Fibroblast of peridontal ligament (primary cell): ENCODE measurements at regions not wholly inside any gene's neighbourhood (a gene's known extent, or its start where the extent isn't known, plus 50 kb on each side); places are given as distances from the start of the nearest gene placed in this dataset.
"Not testable (repeated sequence)": the region's sequence is repeated elsewhere in the genome, so short reads cannot be mapped to it uniquely, and the experiment has no call there.

Source experiments
- DNase-seq: peaks from one replicate; pipeline ENCODE4 v3.0.0-alpha.2; 2010; ENCODE audit errors: extremely low read depth

DNA sequence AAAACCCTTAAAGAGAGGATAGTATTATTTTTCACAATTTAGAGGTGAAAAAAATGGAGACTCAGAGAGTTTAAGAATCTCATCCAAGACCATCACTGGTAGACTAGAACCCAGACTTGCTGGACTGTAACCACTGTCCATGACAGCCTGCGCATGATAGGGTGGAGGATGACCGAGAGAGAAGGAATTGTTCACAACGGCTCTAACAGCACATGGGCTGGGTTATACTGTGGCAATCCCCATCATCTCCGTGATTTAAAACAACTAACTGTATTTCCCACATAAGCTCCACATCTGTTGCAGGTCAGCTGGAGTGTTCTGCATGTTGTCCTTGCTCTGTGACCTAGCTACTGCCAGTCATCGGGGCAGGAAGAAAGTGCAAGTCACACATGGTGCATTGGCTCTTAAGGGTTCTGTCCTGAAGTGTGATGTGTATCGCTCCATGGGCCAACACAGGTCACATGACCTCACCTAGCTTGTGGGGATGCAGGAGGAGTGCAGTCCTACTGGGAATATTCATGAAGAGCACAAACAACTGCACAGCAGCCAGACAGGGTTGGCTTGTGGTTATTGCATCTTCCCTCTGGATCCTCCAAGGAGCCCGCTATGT, 131.2 kb upstream of the MPHOSPH6 start:
- no peak for DNase-seq

DNA sequence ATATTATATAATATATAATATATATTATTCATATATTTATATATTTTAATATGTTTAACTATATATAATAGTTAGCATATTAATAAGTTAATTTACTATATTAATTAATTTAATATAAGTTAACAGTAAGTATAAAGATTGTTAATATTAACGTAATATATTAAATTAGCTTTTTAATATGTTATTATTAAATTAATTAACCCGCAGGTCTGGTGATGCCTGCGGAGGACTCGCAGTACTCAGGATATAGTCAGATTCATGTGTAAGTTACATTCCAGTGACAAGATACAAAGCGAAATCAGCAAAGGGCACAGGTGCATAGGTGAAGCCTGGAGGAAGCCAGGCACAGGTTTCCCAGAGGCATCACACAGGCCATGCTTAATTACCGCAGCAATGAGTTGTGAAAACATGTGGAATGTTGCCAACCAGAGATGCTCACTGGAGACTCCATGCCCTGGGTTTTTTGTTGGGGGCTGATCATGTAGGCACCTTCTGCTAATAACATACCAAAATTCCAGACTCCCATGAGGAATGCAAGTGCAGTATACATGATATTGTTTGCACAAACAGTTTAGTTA, 130.4 kb upstream of the MPHOSPH6 start:
- no peak for DNase-seq

DNA sequence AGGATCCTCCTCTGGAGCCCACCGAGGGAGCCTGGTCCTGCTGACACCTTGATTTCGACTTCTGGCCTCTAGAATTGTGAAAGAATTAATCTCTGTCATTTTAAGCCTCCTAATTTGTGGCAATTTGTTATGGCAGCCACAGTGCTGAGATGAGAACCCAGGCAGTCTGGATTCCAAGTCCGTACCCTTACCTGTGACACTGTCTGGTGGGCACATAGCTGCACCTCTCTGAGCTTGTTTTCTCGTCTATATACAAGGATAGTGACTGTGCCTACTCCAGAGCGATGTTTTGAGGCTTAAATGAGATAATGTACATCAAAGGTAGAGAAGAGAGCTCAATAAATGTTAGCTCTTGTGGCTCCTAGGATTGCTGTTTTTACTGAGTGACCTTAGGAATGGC, 128.4 kb upstream of the MPHOSPH6 start:
- DNase-seq, result no peak

DNA sequence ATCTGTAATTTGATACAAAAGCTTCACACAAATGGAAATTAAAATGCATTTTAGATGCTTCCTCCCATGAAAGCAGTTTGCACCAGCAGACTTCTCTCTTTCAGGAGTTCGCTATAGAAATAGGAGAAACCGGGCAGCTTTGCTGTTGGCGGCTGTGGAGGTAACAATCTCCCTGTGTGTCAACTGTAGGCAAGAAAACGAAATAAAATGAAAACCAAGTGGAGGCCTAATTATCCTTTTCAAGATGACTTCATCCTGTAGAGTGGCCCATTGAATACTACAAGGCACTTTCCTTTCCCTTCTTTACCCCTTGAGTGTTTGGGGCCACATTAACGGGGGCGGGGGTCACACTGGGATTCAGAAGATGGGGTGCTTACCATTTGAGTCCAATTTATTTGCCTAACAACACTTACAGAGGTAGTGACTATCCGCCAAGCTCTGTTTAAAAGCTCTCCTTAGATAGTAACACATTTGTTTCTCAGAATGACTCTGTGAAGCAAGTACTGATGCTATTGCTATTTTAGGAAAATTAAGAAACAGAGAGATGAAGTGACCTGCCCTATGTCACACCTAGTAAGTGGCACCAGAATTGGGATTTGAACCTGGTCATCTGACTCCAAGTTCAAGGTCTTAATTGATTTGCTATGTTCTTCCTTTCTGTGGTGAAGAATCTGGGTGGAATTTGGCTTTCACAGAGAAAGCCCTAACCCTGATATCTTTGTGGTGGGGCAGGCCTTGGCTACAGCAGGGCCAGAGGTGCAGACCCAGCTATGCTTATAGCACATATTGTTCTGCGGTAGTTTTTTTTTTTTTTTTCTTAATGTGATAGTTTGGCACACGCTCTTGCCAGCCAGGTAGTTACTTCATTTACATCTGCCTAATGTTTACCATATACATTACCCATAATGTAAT, 125.5 kb upstream of the MPHOSPH6 start:
- no peak for DNase-seq

DNA sequence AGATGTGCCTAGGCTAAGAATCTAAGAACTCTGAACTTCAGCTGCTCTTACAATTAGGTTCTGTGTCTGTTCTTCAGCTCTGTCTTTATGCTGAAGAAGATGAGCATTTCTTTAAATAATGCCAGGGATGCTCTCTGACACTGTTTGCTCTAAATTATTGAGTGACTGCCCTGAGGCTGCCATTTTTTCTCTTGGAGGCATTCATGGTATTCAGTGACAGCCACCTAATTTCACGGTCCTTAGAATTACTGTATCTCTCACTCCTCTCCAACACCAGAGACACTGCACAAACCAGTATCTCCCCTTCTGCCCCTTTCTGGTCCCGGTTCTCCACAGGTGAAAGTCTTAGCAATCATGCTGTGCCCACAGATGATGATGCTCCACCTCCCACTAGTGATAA, 123.6 kb upstream of the MPHOSPH6 start:
- no peak for DNase-seq

DNA sequence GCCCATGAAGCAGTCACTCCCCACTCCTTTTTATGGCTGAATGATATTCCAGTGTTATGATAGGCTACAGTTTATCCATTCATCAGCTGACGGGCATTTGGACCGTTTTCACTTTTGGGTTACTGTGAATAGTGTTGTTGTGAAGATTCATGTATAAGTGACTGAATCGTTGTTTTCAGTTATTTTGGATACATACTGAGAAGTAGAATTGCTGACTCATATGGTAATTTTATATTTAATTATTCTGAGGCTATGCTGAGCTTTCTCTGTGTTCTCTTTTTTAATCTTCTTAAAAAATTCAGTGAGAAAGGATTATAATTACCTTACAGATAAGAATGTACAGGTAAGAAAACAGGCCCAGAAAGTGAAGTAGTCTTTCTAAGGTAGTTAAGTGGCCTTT, 117.9 kb upstream of the MPHOSPH6 start:
- no peak for DNase-seq

DNA sequence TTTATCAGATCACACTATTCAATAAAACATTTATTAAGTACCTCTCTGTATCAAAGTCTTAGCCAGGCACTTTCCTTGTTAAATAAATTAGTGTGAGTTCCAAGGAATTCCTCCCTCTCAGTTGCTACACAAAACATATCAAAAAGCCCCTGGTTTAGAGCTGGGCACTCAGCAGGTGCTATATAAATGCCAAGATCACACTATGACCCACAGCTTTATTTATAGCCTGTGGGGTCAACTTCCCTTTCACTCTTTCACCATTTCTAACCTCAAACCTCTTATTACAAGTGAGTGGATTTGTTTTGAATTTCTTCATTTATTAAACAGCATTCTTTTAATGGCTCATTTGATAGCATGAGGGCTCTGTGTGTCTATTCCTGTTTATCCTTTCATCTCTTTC, 112.6 kb upstream of the MPHOSPH6 start:
- DNase-seq, result no peak

DNA sequence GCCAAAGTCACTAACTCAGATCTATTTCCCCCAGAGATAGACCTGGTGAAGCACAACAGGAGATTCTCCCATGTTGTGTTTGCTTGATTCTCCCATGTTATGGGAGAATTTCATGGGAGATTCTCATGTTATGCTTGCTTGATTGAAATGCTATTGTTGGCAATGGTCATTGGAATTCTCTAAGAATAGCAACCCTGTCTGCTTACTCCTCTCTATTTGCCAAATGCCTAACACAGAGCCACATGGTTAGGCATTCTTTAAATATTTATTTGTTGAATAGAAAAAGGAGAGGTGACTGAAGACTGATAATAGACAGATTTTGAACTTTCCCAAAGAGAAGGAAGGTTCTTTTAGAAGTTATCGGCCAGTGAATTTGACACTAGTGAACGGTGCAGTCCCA, 111.5 kb upstream of the MPHOSPH6 start:
- DNase-seq, result no peak

DNA sequence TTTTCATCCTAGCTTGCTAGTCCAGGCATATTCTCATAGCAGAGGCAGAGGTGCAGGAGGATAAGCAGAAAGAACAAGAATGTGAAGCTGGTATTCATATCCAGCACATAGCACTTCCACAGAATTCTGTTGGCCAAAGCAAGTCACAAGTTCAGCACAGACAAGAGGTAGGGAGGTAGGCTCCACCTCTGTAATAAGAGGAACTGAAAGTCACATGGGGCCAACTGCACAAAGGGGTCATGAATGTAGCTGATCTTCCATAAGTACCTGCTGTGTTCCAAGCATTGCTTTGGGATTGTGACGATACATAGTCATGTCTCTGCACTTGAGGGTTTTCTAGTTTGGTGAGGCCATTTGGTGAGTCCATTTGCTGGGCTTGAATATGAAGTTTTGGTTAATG, 110.8 kb upstream of the MPHOSPH6 start:
- DNase-seq, result no peak

DNA sequence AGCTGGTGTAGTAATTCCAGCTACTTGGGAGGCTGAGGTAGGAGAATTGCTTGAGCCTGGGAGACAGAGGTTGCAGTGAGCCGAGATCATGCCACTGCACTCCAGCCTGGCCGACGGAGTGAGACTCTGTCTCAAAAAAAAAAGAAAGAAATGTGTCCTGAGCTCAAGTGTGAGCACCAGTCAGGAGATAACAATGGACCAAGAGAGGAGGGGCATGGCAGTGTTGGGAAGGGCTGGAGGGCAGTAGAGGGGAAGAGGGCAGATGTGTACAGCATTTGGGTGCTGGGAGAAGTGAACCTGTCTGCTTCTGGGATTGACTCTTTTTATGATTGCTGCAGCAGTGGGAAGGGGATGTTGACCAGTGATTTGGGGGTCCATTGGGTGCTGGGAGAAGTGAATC, 105.3 kb upstream of the MPHOSPH6 start:
- not testable (repeated sequence) for DNase-seq

DNA sequence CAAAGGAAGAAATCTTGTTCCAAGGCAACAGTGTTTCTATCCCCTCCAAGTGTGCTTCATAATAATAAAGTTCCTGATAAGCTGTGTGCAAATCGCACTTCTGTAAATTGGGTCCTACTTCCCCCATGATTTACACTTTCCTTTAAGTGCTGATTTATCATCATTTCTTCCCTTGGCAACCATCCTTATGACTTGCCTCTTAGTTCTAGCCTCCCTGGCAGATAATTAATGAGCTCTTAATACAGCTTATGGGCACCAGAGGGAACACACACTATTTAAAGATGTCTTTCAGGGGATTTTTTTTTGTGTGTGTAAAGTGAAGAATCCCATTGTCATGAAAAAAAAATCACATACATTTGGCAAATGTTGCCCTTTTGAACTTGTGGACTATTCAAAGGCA, 101.6 kb upstream of the MPHOSPH6 start:
- no peak for DNase-seq

DNA sequence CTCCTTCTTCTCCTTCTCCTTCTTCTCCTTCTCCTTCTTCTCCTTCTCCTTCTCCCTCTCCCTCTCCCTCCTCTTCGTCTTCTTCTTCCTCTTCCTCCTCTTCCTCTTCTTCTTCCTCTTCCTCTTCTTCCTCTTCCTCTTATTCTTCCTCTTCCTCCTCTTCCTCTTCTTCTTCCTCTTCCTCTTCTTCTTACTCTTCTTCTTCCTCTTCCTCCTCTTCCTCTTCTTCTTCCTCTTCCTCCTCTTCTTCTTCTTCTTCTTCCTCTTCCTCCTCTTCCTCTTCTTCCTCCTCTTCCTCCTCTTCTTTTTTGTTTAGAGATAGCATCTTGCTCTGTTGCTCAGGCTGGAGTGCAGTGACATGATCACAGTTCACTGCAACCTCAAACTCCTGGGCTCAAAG, 97.7 kb upstream of the MPHOSPH6 start:
- DNase-seq, result not testable (repeated sequence)

DNA sequence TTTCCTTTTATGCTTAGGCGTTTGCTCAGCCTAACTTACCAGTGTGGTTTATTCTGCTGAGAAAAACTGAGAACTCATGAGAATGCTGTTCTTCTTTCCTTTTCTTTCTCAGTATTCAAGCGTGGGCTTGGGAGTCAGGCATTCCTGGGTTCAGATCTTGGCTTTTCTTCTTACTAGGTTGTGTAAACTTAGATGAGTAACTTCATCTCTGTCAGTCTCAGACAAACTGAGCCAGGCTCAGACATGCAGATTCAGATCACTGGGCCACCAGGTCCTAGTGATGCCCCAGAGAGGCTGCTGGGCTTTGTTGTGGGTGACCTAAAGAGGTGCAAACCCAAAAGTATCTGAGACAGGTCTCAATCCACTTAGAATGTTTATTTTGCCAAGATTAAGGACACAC, 95.8 kb upstream of the MPHOSPH6 start:
- no peak for DNase-seq

DNA sequence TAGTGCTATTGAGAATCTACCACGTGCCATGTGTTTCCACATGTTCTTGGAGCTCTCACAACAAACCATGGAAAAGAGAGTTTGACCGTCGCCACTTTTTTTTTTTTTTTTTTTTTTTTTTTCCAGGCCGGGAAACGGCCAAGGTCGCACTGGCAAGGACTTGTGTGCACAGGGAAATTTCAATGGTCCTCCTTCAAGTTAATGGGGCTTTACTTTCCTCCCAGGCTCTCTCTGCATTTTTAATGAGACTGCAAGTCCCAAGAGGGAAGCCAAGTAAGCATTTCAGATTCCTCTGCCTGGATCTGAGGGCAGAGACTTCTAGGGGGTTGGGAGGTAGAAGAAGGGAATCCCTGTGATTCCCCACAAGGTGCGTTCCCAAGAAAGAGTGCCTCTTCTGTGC, 94.7 kb upstream of the MPHOSPH6 start:
- no peak for DNase-seq

DNA sequence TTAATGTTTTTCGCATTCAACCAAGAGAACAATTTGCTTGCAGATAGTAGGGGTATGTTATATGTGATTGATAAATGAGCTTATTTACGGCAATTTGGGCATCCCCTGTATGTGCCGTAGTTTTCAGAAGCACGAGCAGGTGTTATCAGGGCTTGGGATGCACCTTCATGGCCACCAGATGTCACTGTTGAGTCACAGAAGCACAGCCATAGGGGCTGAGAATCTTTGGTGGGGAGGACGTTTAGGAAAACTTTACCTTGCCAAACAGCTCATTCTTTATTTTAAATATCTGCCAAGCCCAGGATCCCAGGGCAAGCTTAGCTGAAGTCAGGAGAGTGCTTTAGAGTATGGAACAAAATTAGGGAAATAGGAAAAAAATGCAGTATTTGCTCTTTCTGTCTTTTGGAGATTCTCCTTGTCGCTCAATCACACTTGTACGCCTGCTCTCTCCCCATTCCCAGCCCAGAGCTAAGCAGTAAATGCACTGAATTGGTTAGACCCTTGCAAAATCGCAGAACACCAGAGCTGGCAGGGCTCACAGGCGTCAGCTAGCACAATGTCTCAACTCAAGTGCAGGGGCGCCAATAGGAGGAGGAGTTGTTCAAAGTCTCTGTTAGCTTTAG, 93.6 kb upstream of the MPHOSPH6 start:
- peak; percentile 58 for DNase-seq

DNA sequence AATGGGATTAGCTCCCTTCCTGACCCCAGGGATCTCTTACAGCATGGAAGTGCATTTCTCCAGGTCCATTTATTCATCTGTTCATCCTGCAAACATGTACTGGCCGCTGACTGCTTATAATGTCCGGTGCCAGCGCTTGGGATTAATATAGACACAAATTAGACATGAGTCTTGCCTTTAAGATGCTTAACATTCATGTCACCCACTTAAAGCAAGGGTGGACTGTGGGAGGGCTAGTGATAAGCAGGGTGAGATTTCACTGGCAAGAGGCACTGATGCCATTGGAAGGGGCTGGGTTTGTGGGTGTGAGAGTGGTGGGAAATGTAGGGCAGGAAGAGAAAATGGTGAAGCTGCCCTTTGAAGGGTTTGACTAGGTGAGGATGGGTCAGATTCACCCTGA, 92.2 kb upstream of the MPHOSPH6 start:
- DNase-seq, result no peak

DNA sequence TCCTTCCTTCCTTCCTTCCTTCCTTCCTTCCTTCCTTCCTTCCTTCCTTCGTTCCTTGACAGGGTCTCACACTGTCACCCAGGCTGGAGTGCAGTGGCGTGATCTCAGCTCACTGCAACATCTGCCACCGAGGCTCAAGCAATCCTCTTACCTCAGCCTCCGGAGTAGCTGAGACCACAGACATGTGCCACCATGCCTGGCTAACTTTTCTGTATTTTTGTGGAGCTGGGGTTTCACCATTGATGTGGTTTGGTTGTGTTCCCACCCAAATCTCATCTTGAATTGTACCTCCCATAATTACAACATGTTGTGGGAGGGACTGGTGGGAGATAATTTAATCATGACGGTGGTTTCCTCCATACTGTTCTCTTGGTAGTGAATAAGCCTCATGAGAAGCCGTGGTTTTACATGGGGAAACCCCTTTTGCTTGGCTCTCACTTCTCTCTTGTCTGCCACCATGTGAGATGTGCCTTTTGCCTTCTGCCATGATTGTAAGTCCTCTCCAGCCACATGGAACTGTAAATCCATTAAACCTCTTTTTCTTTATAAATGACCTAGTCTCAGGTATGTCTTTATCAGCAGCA, 90.3 kb upstream of the MPHOSPH6 start:
- DNase-seq, result no peak

DNA sequence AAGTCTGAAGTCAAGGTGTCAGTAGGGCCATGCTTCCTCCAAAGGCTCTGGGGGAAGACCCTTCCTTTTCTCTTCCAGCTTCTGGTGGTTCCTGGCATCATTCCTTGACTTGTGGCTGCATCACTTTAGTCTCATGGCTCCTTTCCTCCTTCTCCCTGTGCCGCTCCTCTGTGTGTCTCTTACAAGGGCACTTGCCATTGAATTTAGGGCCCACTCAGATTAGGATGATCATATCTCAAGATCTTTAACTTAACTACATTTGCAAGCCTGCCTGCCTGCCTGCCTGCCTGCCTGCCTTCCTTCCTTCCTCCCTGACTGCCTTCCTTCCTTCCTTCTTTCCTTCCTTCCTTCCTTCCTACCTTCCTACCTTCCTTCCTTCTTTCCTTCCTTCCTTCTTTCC, 89.7 kb upstream of the MPHOSPH6 start:
- no peak for DNase-seq

DNA sequence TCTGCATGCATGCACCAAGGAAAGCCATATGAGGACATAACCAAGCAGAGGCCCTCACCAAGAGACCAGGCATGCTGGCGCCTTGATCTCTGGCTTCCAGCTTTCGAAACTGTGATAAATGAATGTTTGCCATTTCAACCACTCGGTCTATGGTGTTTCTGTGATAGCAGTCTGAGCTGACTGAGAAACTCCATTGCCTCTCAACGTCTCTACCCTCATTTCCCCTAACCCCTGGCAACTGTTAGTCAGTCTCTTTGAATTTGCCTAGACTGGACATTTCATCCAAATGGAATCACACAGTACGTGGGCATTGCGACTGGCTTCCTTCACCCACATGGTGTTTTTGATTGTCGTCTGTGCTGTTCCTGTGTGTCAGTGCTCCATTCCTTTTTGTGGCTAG, 88.0 kb upstream of the MPHOSPH6 start:
- no peak for DNase-seq

DNA sequence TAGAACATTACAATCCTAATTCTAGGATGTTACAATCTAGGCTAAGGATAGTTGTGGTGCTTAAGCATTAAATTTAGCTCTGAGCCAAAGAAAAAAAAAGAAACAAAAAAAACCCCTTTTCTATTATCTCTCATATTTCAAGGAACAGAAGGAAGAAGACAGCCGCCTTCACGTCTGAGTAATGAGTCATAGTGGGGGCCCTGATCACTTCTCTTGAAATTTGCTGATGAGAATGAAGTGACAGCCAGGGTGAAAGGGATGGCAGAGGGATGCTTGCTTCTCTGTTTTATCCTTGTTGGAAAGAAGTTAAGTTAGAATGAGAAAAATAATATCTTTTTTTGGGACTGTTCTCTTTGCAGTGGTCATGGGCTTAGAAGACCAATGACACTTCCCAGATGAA, 82.6 kb upstream of the MPHOSPH6 start:
- no peak for DNase-seq

DNA sequence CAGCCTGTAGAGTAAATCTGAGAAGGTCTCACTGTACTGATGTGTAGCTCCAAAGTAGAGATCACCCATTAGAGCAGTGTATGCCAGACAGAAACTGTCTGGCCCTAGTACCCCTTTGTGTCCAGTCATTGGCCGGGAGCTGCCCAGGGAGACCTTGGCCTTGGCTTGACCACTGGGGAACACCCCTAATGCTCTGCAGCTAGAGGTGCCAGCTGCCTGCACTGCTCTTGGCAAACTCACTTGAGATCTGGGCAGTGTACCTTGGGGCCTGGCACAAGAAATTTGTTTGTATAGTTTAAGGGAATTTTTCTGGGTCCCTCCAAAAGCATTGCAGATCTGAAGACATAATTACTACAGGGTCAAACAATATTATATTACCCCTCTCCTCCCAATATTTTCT, 78.7 kb upstream of the MPHOSPH6 start:
- DNase-seq, result no peak

DNA sequence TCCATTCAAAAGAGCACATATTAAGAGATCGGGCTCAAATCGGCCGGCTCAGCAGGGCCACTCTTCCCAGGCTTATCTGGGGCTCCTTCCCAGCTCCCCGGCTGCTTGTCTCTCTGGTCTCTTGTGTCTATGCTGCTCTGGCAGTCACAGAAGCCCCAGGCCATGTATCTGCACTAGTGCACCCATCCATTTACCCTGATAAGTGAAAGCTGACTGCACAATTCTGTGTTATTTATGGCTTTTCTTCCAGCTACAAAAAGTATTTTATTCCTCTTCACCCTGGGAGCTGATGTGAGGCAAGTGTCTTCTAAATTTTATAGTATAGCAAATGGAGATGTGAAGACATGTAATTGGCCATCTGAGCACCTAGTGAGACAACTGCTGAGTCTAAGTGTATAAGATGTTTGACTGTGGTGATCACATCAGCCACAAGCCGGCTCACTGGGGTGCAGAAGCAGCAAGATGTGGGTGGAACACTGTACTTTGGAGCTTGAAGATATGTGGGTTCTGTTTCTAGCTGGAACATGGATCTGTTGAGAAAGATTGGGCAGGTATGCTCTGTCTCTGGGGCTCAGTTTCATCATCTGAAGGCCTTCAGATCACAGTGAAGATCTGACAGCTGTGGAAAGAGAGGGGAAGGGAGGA, 78.1 kb upstream of the MPHOSPH6 start:
- DNase-seq, result no peak
